GM12891 (cell line): ENCODE measurements at regions not wholly inside any gene's neighbourhood (a gene's known extent, or its start where the extent isn't known, plus 50 kb on each side); places are given as distances from the start of the nearest gene placed in this dataset.
"Not testable (repeated sequence)": the region's sequence is repeated elsewhere in the genome, so short reads cannot be mapped to it uniquely, and the experiment has no call there.

Source experiments
- DNase-seq: peaks from one replicate; pipeline ENCODE4 v3.0.0; 2011; ENCODE audit warnings: low spot score; ENCODE audit not compliant: insufficient read length
- FAIRE-seq: peaks from 2 replicates; lab custom pipeline; 2011; peaks lifted over from hg19 to GRCh38; lab: Jason Lieb, UNC
- PAX5 ChIP-seq: IDR thresholded peaks from 2 replicates; pipeline ENCODE4 v1.6.1; 2011; ENCODE audit warnings: low read length, moderate library complexity, mild to moderate bottlenecking; ENCODE audit not compliant: insufficient read depth, severe bottlenecking
- POLR2A ChIP-seq: IDR thresholded peaks from 2 replicates; pipeline ENCODE4 v1.6.1; 2011; ENCODE audit warnings: low read depth, low read length, control low read depth
- POLR2AphosphoS5 ChIP-seq: IDR thresholded peaks from 2 replicates; pipeline ENCODE4 v1.6.1; 2011; ENCODE audit warnings: low read depth, low read length, control low read depth
- POU2F2 ChIP-seq: IDR thresholded peaks from 2 replicates; pipeline ENCODE4 v1.6.1; 2011; ENCODE audit warnings: low read depth, mild to moderate bottlenecking, control low read depth, low read length, moderate library complexity
- SPI1 ChIP-seq: IDR thresholded peaks from 2 replicates; pipeline ENCODE4 v1.6.1; 2011; ENCODE audit warnings: low read depth, low read length, control low read depth
- TAF1 ChIP-seq: IDR thresholded peaks from 2 replicates; pipeline ENCODE4 v1.6.1; 2011; ENCODE audit warnings: low read depth, low read length, control low read depth

- TF ChIP-seq TAF1 (no peak), POLR2A (0 out of 2 replicates have a peak, but pooled peaks have one; percentile 28)
- FAIRE-seq (peak; percentile 16), DNase-seq (no peak)
Measured at GRCh38 chr17:45579529-45580495, 89.3 kb upstream of the PLEKHM1 start.

GRCh38 chr17:45580924-45581323, 90.4 kb upstream of the PLEKHM1 start:
- TF ChIP-seq PAX5: no peak
- TF ChIP-seq POU2F2: no peak
- no peak for TF ChIP-seq POLR2AphosphoS5
- TF ChIP-seq POLR2A: no peak
- no peak for TF ChIP-seq SPI1
- no peak for TF ChIP-seq TAF1
- FAIRE-seq (peak; percentile 5), DNase-seq (no peak)

- DNase-seq (no peak), FAIRE-seq (no peak)
- TF ChIP-seq POLR2A: no peak
- no peak for TF ChIP-seq POLR2AphosphoS5
- no peak for TF ChIP-seq SPI1
- TF ChIP-seq PAX5: no peak
- TF ChIP-seq POU2F2: no peak
- no peak for TF ChIP-seq TAF1
Measured at GRCh38 chr17:45581860-45582259, 91.3 kb upstream of the PLEKHM1 start.

GRCh38 chr17:45584092-45585036, 93.8 kb upstream of the PLEKHM1 start:
- no peak for TF ChIP-seq SPI1
- TF ChIP-seq PAX5: no peak
- peak; percentile 94 for TF ChIP-seq POLR2AphosphoS5
- TF ChIP-seq POLR2A: peak; percentile 91
- TF ChIP-seq TAF1: peak; percentile 44
- peak; percentile 51; the same call in 1 of the 2 replicates for TF ChIP-seq POU2F2
- DNase-seq (peak; percentile 67), FAIRE-seq (peak; percentile 95)

- DNase-seq: peak; percentile 72
- TF ChIP-seq POLR2AphosphoS5: peak; percentile 40
- peak; percentile 58; the same call in 1 of the 2 replicates for TF ChIP-seq POLR2A
- peak; percentile 76; the same call in 1 of the 2 replicates for TF ChIP-seq TAF1
- peak; percentile 5 for TF ChIP-seq PAX5
Measured at GRCh38 chr17:45585037-45585733, 94.7 kb upstream of the PLEKHM1 start.

GRCh38 chr17:45585794-45586650, 95.5 kb upstream of the PLEKHM1 start:
- FAIRE-seq: peak; percentile 96
- DNase-seq: not testable (repeated sequence)

More at GRCh38 chr17:45585037-45585733, 94.7 kb upstream of the PLEKHM1 start:
- FAIRE-seq: not testable (repeated sequence)

GRCh38 chr17:45586651-45586934, 96.1 kb upstream of the PLEKHM1 start:
- FAIRE-seq, DNase-seq: not testable (repeated sequence)

GRCh38 chr17:45592433-45592923, 102.0 kb upstream of the PLEKHM1 start:
- FAIRE-seq: peak; percentile 86
- DNase-seq: not testable (repeated sequence)

- DNase-seq, FAIRE-seq: not testable (repeated sequence)
- TF ChIP-seq SPI1: peak; percentile 15; the same call in 1 of the 2 replicates
Measured at GRCh38 chr17:45596347-45596746, 105.8 kb upstream of the PLEKHM1 start.

- FAIRE-seq, DNase-seq: not testable (repeated sequence)
Measured at GRCh38 chr17:45600052-45601012, 109.8 kb upstream of the PLEKHM1 start.

GRCh38 chr17:45601013-45601412, 110.5 kb upstream of the PLEKHM1 start:
- not testable (repeated sequence) for FAIRE-seq, DNase-seq

GRCh38 chr17:45601605-45602539, 111.4 kb upstream of the PLEKHM1 start:
- not testable (repeated sequence) for DNase-seq, FAIRE-seq
